H1 (cell line): ENCODE measurements at regions not wholly inside any gene's neighbourhood (a gene's known extent, or its start where the extent isn't known, plus 50 kb on each side); places are given as distances from the start of the nearest gene placed in this dataset.

Experiments used
- CTCF ChIP-seq, 3 experiments: IDR thresholded peaks; 1 replicate in 2 of 3; 2 replicates in 1 of 3; pipeline versions ENCODE4 v1.5.1 to v1.6.1; 2011; ENCODE audit warnings: low read length in 3 of 3, mild to moderate bottlenecking in 3 of 3, inconsistent platforms in 2 of 3, low read depth in 1 of 3, moderate library complexity in 1 of 3; ENCODE audit not compliant: insufficient read depth in 1 of 3; ENCODE audit errors: control extremely low read depth in 1 of 3
- EZH2 ChIP-seq: fragments of 200-600 bp; sonication (generic); IDR thresholded peaks from 2 replicates; pipeline ENCODE4 v1.7.1; 2012; ENCODE audit warnings: low read depth, mild to moderate bottlenecking, moderate library complexity, low read length, inconsistent platforms; ENCODE audit not compliant: severe bottlenecking
- JUND ChIP-seq: IDR thresholded peaks from 2 replicates; pipeline ENCODE4 v1.6.1; 2011; ENCODE audit warnings: mild to moderate bottlenecking, improper control_type of control experiment, low read length
- KDM4A ChIP-seq: IDR thresholded peaks from one replicate; pipeline ENCODE4 v1.7.1; 2012; ENCODE audit warnings: low read depth, mild to moderate bottlenecking, moderate library complexity, low read length, inconsistent platforms; ENCODE audit not compliant: severe bottlenecking
- MAFK ChIP-seq: IDR thresholded peaks from 2 replicates; pipeline ENCODE4 v1.6.1; 2012; ENCODE audit warnings: low read depth, mild to moderate bottlenecking, improper control_type of control experiment, low read length
- POLR2A ChIP-seq, 2 experiments: IDR thresholded peaks; 1 replicate in 1 of 2; 2 replicates in 1 of 2; pipeline ENCODE4 v1.6.1; 2011; ENCODE audit warnings: low read depth in 2 of 2, low read length in 2 of 2, mild to moderate bottlenecking in 2 of 2; ENCODE audit errors: control extremely low read depth in 1 of 2
- POLR2AphosphoS5 ChIP-seq: IDR thresholded peaks from 2 replicates; pipeline ENCODE4 v1.6.1; 2011; ENCODE audit warnings: low read depth, low read length
- RAD21 ChIP-seq, 2 experiments: IDR thresholded peaks in 1 of 2; conservative IDR thresholded peaks in 1 of 2; 2 replicates each; pipeline ENCODE4 v1.6.1; 2011; ENCODE audit warnings: low read depth in 2 of 2, low read length in 2 of 2, improper control_type of control experiment in 1 of 2, inconsistent platforms in 1 of 2, mild to moderate bottlenecking in 1 of 2, moderate library complexity in 1 of 2
- RFX5 ChIP-seq: IDR thresholded peaks from 2 replicates; pipeline ENCODE4 v1.6.1; 2011; ENCODE audit warnings: low read depth, low read length, improper control_type of control experiment, borderline replicate concordance
- RNF2 ChIP-seq: fragments of 200-900, 300-1000 bp; sonication (generic); IDR thresholded peaks from 2 replicates; pipeline ENCODE4 v1.7.1; 2016; ENCODE audit warnings: borderline replicate concordance, low read depth, mild to moderate bottlenecking, antibody characterized with exemption, low read length; ENCODE audit not compliant: poor library complexity, severe bottlenecking; ENCODE audit errors: missing control alignments
- TAF7 ChIP-seq: optimal IDR thresholded peaks from 2 replicates; pipeline ENCODE3; 2011; ENCODE audit warnings: low read depth, mild to moderate bottlenecking, inconsistent platforms, low read length, moderate library complexity, borderline replicate concordance
- TBP ChIP-seq: IDR thresholded peaks from 2 replicates; pipeline ENCODE4 v1.6.1; 2011; ENCODE audit warnings: low read depth, low read length, improper control_type of control experiment
- TCF12 ChIP-seq: IDR thresholded peaks from 2 replicates; pipeline ENCODE4 v1.6.1; 2011; ENCODE audit warnings: low read depth, mild to moderate bottlenecking, low read length

GRCh38 chr7:87287738-87288341 lies 57.6 kb upstream of the CROT start:
- no peak for TF ChIP-seq CTCF (IDR thresholded peaks at IDR 0.05; ENCODE audit: control extremely low read depth in 1 of 3, insufficient read depth in 1 of 3, low read depth in 1 of 3, low read length in 3 of 3)
- no peak for TF ChIP-seq RNF2
- no peak for TF ChIP-seq POLR2A (IDR thresholded peaks at IDR 0.05; ENCODE audit: control extremely low read depth in 1 of 2, low read depth in 2 of 2, low read length in 2 of 2)
- no peak for TF ChIP-seq POLR2AphosphoS5
- no peak for TF ChIP-seq TBP
- TF ChIP-seq RFX5: no peak
- TF ChIP-seq TAF7: no peak
- no peak for TF ChIP-seq RAD21 (IDR thresholded peaks at IDR 0.05 in 1 of 2, conservative IDR thresholded peaks at IDR 0.05 in 1 of 2; ENCODE audit: low read depth in 2 of 2, low read length in 2 of 2)
- TF ChIP-seq TCF12: no peak
- no peak for TF ChIP-seq JUND
- no peak for TF ChIP-seq EZH2
- no peak for TF ChIP-seq KDM4A
- no peak for TF ChIP-seq MAFK
